RWPE2 (cell line): ENCODE measurements at regions not wholly inside any gene's neighbourhood (a gene's known extent, or its start where the extent isn't known, plus 50 kb on each side); places are given as distances from the start of the nearest gene placed in this dataset.
A peak's percentile ranks its signal among the peaks of the same experiment; 100 is the strongest.
"Not testable (repeated sequence)": the region's sequence is repeated elsewhere in the genome, so short reads cannot be mapped to it uniquely, and the experiment has no call there.

Source experiments
- ATAC-seq: fragments of 200-7000 bp; cut with Tn5 transposase; 3 replicates; pipeline ENCODE4 v1.9.1; 2021; ENCODE audit warnings: low read depth
- DNase-seq: peaks from one replicate; pipeline ENCODE4 v3.0.0-alpha.2; 2020; ENCODE audit warnings: low spot score
- H3K27ac ChIP-seq: fragments of 450-650 bp; 2 replicates; pipeline ENCODE4 v1.5.1; 2017; ENCODE audit warnings: mild to moderate bottlenecking; ENCODE audit not compliant: poor library complexity, severe bottlenecking
- H3K27me3 ChIP-seq: fragments of 250-450 bp; sonication (Bioruptor Pico); 2 replicates; pipeline ENCODE4 v1.5.1; 2021; ENCODE audit warnings: mild to moderate bottlenecking, moderate library complexity; ENCODE audit not compliant: insufficient read depth, poor library complexity, severe bottlenecking
- H3K36me3 ChIP-seq: fragments of 250-450 bp; sonication (Bioruptor Pico); 2 replicates; pipeline ENCODE4 v1.5.1; 2020; ENCODE audit warnings: low read depth, mild to moderate bottlenecking, moderate library complexity
- H3K4me1 ChIP-seq: fragments of 250-450 bp; sonication (Bioruptor Pico); 2 replicates; pipeline ENCODE4 v1.5.1; 2021; ENCODE audit warnings: mild to moderate bottlenecking, moderate library complexity; ENCODE audit not compliant: insufficient read depth, poor library complexity, severe bottlenecking
- H3K4me3 ChIP-seq: fragments of 250-450 bp; sonication (Bioruptor Pico); 2 replicates; pipeline ENCODE4 v1.5.1; 2021; ENCODE audit warnings: mild to moderate bottlenecking, moderate library complexity; ENCODE audit not compliant: severe bottlenecking
- H3K9me3 ChIP-seq: fragments of 250-450 bp; sonication (Bioruptor Pico); 2 replicates; pipeline ENCODE4 v1.5.1; 2021; ENCODE audit warnings: mild to moderate bottlenecking, moderate library complexity; ENCODE audit not compliant: severe bottlenecking
- CTCF ChIP-seq: fragments of 450-650 bp; IDR thresholded peaks from one replicate; pipeline ENCODE4 v1.5.1; 2017; ENCODE audit warnings: mild to moderate bottlenecking, moderate library complexity; ENCODE audit not compliant: poor library complexity, severe bottlenecking

GRCh38 chr5:173487300-173487699 is 129.2 kb downstream of the BOD1 start:
- ATAC-seq = no peak
- TF ChIP-seq CTCF = no peak
- Histone ChIP-seq H3K36me3 (no peaks in the 10 kb centered on the region), H3K27ac (no peak overlapping the region), H3K4me1 (peaks cover 4% of the 10 kb centered on the region), H3K9me3 (no peaks in the 10 kb centered on the region), H3K27me3 (no peaks in the 10 kb centered on the region), H3K4me3 (no peak overlapping the region)
- no peak for DNase-seq

GRCh38 chr5:173486355-173487225 is 129.9 kb downstream of the BOD1 start:
- Histone ChIP-seq H3K4me1 (peaks cover 4% of the 10 kb centered on the region), H3K27me3 (no peaks in the 10 kb centered on the region), H3K36me3 (no peaks in the 10 kb centered on the region), H3K27ac (no peak overlapping the region), H3K4me3 (no peak overlapping the region), H3K9me3 (no peaks in the 10 kb centered on the region)
- ATAC-seq = no peak
- no peak for DNase-seq
- TF ChIP-seq CTCF = no peak

GRCh38 chr5:173484569-173484968 is 131.9 kb downstream of the BOD1 start:
- Histone ChIP-seq H3K4me3 (no peak overlapping the region), H3K27me3 (no peaks in the 10 kb centered on the region), H3K4me1 (peaks cover 4% of the 10 kb centered on the region), H3K9me3 (no peaks in the 10 kb centered on the region), H3K36me3 (no peaks in the 10 kb centered on the region), H3K27ac (no peak overlapping the region)
- no peak for TF ChIP-seq CTCF
- DNase-seq (no peak), ATAC-seq (no peak)

- not testable (repeated sequence) for H3K4me3 ChIP-seq, H3K9me3 ChIP-seq, H3K4me1 ChIP-seq, H3K27me3 ChIP-seq, DNase-seq, H3K36me3 ChIP-seq, H3K27ac ChIP-seq
- peak; percentile 78 for ATAC-seq
Observed at GRCh38 chr5:173483599-173483998, 132.9 kb downstream of the BOD1 start.

- ATAC-seq (no peak), DNase-seq (no peak)
- Histone ChIP-seq H3K27ac (no peak overlapping the region), H3K27me3 (no peaks in the 10 kb centered on the region), H3K4me1 (peaks cover 4% of the 10 kb centered on the region), H3K4me3 (no peak overlapping the region), H3K36me3 (no peaks in the 10 kb centered on the region), H3K9me3 (no peaks in the 10 kb centered on the region)
- no peak for TF ChIP-seq CTCF
Observed at GRCh38 chr5:173483160-173483559, 133.3 kb downstream of the BOD1 start.
